GM04504 (cell line): ENCODE measurements at regions not wholly inside any gene's neighbourhood (a gene's known extent, or its start where the extent isn't known, plus 50 kb on each side); places are given as distances from the start of the nearest gene placed in this dataset.
"Not testable (repeated sequence)": the region's sequence is repeated elsewhere in the genome, so short reads cannot be mapped to it uniquely, and the experiment has no call there.

Experiments
- DNase-seq: peaks from one replicate; pipeline ENCODE4 v3.0.0-alpha.2; 2012; ENCODE audit warnings: low read depth

DNA sequence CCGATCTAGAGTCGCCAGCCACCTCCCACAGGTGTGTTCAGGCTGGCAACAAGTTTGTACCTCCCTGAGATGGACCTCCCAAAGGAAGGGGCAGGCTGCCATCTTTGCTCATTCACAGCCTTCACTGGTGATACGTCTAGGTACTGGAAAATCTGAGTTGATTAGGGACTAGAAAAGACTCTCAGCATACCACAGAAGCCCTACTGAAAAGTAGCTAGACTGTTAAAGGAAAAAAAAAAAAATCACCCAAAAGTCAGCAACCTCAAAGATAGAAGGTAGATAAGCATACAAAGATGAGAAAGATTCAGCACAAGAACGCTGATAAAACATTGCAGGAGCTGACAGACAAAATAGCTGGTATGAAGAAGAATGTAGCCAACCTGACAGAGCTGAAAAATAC lies 128.6 kb upstream of the WDR75 start:
- no peak for DNase-seq

DNA sequence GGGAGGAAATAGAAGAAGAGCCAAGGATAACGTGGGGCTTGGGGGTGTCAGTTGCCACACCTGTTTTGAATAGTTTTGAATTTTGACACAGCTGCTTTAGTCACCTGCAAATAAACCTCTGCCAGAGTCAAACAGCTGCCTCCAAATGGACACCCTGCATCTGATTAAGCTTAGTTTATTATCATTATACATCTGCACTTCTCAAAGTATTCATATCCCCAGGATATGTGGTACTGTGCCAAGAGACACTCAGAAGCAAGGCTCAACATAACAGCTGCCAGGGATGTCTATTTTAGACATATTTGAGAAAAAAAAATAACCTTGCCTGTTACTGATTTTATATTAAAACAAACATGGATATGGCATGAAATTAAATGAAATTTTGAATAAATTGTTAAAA lies 122.5 kb upstream of the WDR75 start:
- DNase-seq, result no peak

DNA sequence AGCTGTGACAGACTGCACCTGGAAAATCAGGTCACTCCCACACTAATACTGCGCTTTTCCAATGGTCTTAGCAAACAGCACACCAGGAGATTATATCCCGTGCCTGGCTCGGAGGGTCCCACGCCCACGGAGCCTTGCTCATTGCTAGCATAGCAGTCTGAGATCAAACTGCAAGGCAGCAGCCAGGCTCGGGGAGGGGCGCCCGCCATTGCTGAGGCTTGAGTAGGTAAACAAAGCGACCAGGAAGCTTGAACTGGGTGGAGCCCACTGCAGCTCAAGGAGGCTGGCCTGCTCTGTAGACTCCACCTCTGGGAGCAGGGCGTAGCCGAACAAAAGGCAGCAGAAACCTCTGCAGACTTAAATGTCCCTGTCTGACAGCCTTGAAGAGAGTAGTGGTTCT lies 121.8 kb upstream of the WDR75 start:
- not testable (repeated sequence) for DNase-seq

DNA sequence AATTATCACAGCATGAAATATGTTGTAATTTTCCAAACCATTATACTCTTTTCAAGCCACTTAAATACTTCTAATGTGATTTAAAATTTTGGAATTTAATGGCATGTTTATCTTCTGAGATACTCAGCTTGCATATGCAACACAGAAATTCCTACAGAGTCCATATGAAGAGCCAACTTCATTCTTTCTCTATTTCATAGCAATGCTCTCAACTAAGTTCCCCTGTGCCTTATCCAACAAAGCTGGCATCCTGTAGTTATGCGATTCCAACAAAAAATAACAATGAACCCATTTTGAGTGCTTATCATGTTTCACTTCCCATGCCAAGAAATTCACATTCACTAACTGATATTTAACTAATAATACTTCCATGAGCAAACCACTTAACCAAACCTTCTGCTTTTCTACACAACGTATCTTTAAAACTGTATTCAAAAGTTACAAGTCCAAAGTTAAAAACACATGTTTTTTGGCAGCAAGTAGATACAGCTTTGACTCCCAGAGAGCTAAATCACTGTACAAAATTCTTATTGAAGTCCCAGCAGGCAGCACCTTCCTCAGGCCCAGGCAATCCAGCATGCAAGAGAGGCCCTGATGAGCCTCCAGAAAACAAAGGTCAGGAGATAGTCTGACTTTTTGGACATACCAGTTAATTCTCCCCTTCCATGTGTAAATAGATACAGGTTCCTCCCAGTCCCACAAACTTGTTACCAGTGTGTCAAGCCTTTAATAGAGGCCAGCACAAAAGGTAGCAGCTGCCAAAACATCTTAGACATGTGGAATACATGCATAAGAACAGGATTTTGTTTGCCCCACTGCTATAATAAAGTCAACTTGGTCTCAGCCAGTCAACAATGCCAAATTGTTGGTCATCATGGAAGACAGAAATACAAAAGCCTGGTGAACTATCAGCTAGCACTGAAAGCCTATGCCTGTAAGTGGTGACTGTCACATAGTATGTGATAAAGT lies 113.1 kb upstream of the WDR75 start:
- no peak for DNase-seq

DNA sequence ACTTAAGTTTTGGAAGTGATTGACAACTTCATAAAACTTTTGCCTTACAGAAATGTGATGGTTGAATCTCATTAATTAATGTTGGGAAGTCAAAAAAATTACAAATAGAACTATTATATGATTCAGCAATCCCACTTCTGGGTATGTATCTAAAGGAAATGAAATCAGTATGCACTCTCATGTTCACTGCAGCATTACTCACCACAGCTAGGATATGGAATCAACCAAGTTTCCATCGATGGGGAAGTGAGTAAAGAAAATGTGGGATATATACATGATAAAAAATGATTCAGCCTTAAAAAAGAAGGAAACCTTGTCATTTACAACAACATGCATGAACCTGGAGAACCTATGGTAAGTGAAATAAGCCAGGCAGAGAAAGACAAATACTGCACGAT lies 112.4 kb upstream of the WDR75 start:
- no peak for DNase-seq

DNA sequence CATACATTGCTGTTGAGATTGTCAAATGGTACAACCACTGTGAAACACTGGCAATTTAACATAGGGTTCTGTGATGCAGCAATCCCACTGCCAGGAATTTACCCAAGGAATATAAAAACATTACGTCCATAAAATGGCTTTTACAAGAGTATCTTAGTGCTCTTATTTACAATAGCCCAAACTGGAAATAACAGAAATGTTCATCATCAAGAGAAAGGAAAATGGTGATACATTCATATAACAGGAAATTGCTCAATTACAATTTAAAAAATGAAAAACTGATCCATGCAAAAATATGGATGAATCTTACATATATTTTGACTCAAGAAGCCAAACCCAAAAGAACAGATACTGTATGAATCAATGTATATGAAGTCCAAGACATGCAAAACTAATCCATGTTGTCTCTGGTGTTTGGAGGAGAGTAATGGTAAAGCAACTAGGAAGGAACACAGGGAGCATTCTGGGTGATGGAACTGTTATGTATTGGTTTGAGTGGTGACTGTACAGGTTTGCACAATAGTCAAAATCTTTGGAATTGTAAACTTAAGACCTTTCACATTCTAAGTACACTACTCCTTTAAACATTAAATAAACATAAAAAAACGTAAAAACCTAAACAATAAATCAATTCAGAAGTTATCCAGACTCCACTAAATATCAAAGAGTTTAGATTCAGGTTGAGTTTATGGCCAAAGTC lies 104.8 kb upstream of the WDR75 start:
- no peak for DNase-seq

DNA sequence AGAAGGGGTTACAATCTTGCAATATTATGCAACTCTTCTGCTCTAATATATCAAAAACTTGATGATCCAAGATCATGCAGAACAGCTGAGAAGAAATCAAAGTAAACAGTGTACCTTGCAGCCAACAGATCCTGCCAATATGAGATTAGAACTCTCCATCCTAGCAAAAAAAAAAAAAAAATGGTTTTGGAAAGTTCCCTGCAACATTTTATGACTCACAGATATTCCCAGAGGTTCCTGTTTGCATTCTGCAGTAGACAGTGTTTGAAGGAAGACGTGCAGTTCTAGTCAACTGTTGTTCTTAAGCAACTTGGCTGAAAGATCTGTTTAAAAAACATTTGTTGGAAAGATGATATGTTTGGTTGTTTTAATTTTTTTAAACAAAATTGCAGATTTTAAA lies 103.6 kb upstream of the WDR75 start:
- peak; percentile 49 for DNase-seq

DNA sequence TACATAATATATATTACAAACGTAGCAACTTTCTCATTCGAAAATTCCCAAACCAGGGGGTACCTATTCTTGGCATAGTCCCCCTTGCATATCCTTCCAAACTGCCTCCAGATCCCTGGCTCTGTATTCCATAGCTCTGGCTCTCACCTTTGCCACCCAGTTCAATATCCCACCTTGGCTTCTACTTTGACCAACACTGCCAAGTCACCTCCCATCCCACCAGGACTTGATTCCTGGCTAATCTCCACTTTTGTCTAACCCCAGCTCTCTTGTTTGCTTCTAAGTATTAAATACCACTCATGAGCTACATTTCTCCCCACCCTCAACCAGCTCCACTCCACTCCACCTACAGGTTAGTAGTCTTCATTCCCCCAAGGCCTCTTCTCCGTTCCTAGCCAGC lies 103.2 kb upstream of the WDR75 start:
- DNase-seq, result no peak

DNA sequence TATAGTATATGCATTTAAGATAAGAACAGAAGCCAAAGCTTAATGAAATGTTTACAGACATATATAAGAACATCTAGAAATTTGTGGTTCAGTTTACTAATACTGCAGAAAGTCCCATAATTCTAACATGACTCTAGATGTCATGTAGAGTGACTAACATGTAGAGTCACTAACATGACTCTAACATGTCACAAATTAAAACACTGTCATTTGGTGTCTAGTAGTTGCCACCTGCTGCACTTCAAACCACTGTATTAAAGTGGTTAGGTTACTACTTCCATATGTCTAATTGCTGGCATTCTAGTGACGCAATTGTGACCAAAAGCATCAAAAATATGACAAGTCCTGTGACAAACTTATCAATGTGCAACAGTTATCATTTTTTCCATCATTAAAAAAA lies 100.2 kb upstream of the WDR75 start:
- DNase-seq, result no peak

DNA sequence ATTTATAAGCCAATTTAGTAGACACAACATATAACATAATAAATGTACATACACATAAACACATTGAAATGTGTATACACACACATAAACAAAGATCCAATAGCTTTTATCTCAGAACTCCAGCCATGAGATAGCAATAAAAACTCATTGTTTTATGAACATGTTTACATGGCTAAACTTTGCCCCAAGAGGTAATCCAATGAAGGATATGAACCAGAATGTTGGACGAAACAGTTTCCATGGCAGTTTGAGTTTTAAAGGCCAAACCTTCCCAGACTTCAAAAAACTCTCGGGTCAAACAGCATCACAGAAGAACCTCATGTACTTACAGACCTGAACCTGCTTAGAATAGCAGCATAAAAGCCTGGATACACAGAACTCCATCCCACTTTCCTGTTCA lies 97.2 kb upstream of the WDR75 start:
- no peak for DNase-seq

DNA sequence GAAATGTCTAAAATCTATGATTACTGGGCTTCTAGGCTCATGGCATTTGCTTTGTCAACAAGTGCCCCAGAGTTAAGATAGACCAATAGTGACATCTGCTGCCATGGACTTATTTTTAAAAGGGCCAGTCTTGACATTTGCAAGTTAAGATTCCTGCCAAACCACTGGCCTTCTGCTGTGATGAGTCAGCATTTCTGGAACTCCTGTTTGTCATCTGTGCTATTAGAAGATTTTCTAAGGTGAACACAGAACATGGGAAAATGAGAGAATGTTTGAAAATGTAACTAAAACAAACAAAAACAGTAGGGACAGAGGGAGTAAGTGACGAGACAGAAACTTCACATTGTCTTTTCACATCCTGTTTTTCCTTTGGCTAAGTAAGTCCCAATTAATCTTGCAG lies 93.7 kb upstream of the WDR75 start:
- peak; percentile 93 for DNase-seq

DNA sequence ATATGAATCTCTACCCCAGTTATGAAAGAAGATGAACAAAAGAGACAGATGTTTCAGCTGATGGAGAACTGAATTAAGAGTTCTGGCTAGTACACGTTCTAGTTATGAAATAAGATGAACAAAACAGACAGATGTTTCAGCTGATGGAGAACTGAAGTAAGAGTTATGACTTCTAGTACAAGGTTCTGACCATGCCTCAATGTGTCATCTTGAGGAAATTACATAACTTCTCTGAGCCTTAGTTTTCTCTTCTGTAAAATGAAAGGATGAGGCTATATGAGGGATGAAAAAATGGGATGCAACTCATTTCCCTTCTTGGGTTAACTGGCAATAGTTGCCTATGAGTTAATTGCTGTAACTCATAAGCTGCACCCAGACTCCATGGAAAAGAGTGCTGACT lies 92.9 kb upstream of the WDR75 start:
- no peak for DNase-seq

DNA sequence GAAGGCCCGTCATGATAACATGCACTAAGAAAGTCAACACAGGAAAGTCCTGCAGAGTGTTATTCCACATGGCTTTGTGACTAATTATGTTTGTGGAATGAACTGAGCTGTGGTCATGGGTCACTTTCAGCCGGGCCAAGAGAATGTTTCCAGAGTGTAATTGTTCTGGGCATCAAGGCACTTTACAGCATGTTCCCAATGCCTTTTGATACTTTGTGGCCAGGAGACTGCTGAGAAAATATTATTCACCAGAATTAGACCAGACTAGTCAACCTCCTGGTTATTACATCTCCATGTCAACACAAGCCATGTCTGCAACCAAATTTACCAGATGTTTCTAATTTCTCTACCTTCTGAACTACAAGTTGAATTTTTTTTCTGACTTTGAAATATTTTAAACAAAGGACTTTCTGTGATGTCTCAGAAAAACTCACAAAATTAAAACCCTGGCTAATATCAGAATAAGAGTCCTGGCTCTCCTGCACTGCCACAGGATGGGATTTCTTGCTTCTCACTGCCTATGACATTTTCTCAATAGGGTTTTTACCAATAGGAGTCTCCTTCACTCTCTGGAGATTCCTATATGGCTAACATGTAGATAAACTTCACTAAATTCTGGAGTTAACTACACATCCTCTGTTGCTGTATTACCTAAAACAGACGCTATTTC lies 90.6 kb upstream of the WDR75 start:
- DNase-seq, result peak; percentile 94

DNA sequence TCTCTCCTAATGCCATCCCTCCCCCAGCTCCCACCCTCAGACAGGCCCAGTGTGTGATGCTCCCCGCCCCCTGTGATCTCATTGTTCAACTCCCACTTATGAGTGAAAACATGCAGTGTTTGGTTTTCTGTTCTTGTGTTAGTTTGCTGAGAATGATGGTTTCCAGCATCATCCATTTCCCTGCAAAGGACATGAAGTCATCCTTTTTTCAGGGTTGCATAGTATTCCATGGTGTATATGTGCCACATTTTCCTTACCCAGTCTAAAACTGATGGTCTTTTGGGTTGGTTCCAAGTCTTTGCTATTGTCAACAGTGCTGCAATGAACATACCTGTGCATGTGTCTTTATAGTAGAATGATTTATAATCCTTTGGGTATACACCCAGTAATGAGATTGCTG lies 89.3 kb upstream of the WDR75 start:
- not testable (repeated sequence) for DNase-seq

DNA sequence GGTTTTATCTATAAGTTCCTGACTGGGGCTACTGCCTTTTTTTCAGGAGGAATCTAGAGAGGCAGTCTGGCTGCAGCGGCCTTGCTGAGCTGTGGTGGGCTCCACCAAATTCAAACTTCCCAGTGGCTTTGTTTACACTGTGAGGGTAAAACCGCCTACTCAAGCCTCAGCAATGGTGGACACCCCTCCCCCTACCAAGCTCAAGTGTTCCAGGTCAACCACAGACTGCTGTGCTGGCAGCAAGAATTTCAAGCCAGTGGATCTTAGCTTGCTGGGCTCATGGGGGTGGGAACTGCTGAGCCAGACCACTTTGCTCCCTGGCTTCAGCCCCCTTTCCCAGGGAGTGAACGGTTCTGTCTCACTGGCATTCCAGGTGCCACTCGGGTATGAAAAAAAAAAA lies 83.9 kb upstream of the WDR75 start:
- not testable (repeated sequence) for DNase-seq

DNA sequence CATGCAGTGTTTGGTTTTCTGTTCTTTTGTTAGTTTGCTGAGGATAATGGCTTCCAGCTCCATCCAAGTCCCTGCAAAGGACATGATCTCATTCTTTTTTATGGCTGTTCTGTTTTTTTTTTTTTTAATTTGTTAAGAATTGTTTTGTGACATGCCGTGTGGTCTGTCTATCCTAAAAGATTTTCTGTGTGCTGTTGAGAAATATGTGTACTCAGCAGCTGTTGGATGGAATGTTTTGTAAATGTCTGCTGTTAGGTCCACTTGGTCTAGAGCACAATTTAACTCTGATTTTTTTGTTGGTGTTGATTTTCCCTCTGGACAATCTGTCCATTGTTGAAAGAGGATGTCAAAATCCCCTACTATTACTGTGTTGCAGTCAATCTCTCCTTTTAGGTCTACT lies 80.4 kb upstream of the WDR75 start:
- DNase-seq, result no peak

DNA sequence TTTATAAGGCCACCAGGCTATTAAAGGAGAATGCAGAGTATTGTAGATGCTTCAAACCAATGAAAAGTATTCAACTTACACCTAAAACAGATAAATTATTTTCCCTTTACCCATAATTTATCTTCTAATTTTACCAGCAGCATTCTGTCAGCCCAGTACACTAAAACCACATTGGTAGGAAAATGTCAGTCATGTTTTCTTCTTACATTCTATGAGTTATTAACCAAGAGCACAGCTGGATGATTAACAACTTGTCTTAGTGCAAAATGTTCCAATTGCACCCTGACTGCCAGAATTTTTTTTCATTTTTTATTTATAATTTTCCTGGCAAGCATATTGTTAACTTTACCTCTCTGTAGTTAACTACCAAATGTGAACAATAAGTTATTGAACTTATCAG lies 79.0 kb upstream of the WDR75 start:
- no peak for DNase-seq

DNA sequence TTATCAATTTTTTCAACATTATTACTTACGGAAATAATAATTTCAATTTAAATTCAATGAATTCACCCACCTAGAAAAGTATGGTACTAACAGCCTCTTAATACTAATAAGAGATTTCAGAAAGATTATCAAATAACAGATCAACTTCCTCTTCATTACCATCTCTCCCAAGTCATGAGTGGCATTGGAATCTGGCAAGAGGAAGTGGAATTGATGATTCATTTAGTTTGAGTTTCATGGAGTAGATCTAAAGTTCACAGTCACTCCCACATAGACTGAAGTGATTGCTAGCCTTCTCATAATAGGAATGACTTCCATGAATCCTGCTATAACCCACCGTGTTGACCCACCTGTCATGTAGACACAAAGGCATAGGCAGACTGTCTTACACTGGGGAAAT lies 77.7 kb upstream of the WDR75 start:
- no peak for DNase-seq

DNA sequence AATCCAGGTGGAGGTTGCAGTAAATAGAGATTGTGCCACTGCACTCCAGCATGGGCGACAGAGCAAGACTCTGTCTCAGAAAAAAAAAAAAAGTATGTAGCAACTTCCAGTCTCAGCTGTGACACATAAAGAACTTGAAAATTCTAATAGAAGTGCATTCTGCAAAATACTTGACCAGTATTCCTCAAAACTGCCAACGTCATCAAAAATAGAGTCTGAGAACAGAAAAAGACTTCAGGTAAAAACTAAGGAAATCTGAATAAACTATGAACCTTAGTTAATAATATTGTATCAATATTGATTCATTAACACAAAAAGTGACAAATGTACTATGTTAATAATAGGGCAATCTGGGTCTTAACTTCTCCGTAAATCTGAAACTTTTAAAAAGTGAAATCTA lies 76.7 kb upstream of the WDR75 start:
- no peak for DNase-seq

DNA sequence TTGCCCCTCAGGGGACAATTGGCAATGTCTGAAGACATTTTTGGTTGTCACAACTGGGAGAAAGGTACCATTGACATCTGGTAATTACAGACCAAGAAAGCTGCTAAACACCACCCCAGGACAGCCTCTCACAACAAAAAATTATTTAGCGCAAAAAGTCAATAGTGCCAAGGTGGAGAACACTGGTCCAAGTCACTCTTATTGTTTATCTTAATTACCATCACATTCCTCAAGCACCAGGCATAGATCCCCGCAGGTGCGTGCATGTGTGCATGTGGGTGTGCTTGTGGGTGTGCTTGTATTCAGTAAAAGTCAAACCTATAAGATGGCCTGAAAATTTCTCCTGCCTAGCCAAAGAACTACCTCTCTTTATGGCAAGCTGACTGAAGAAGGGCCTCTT lies 74.9 kb upstream of the WDR75 start:
- no peak for DNase-seq

DNA sequence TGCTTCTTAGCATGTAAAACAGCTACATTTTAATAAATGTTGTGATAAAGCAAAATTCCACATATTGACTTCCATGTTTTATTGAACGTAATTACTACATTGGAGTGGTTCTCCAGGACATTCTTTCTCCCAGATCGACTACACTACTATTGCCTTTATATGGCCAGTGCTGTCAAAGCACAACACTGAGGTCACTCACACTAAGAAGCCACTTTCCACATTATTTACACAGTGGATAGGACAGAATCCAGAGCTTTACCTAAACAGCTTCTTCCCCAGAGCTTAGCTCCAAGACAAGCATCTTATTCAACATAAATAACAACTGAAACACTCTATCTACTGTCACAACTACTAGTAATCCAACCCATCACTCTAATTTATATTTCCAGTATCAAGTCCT lies 73.9 kb upstream of the WDR75 start:
- no peak for DNase-seq

DNA sequence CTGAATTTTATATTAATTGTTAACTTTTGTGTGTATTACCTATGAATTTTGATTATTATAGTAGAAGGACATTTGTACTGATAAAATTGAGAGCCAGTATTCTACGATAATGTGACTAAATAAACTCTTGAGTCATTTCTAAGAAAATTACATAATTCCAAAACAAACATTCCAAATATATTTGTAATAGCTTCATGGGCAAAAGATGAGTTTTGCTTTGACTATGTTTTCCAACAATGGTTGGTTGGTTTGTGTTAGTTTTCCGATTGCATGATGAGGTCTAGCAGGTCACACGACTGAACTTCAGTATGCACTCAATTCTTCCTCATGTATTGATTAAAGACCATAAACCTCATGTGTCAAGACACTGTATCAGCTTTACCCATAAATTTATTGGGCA lies 71.7 kb upstream of the WDR75 start:
- no peak for DNase-seq

DNA sequence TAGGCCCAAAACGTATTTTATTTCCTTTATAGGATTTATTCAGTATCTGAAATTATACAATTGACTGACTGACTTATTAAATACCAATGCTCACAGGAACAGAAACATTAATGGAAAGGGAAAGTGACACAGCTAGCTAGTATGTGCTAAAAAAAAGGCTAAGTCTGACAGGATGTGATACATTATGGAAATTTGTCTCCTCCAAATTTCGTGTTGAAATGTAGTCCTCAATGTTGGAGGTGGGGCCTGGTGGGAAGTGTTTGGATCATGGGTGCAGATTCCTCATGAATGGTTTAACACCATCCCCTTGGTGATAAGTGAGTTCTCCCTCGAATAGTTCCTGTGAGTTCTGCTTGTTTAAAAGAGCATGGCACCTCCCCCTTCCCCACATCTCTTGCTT lies 70.6 kb upstream of the WDR75 start:
- DNase-seq, result no peak
